ENCODE measurements at regions not wholly inside any gene's neighbourhood (a gene's known extent, or its start where the extent isn't known, plus 50 kb on each side); places are given as distances from the start of the nearest gene placed in this dataset.

DNA sequence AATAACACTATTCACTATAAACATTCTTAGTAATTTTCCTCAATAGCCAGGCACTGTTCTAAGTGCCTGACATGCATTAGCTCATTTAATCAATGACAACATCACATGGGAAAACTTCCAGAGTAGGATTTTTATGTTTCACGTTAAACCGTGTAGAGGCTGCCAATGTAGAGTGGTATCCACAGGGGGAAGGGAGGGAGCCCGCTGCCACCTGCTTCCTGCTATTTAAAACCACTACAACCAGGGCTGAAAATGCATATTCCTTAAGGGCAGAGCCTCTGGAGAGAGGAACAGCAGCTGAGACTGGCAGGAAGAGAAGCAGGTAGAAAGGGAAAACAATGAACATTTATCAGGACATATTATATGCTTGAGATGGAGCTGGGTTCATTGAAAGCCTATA, 684.3 kb upstream of the AUTS2 start:
- TF ChIP-seq POLR2A (IDR thresholded peaks at IDR 0.05) (no peak), POLR2AphosphoS5 (IDR thresholded peaks at IDR 0.05) (no peak), CTCF (IDR thresholded peaks at IDR 0.05) (no peak)
